OCI-LY1 (cell line): ENCODE measurements at regions not wholly inside any gene's neighbourhood (a gene's known extent, or its start where the extent isn't known, plus 50 kb on each side); places are given as distances from the start of the nearest gene placed in this dataset.

Source experiments
- H2AFZ ChIP-seq: fragments of 200-600 bp; sonication (generic), shearing (Covaris generic); 2 replicates; pipeline ENCODE4 v1.6.0; 2014; ENCODE audit warnings: antibody characterized with exemption, mild to moderate bottlenecking, low read length
- H3F3A ChIP-seq: fragments of 200-600 bp; sonication (generic), shearing (Covaris generic); 2 replicates; pipeline ENCODE4 v1.6.0; 2014; ENCODE audit warnings: mild to moderate bottlenecking, antibody characterized with exemption, low read length, moderate library complexity; ENCODE audit not compliant: insufficient read depth
- H3K27ac ChIP-seq: fragments of 200-600 bp; sonication (generic); 2 replicates; pipeline ENCODE4 v1.5.1; 2014; ENCODE audit warnings: low read length, mixed run types, mild to moderate bottlenecking, low read depth; ENCODE audit not compliant: poor library complexity, severe bottlenecking
- H3K27me3 ChIP-seq: fragments of 200-600 bp; sonication (generic); 2 replicates; pipeline ENCODE4 v1.6.0; 2014; ENCODE audit warnings: antibody characterized with exemption, mild to moderate bottlenecking, low read length, moderate library complexity; ENCODE audit not compliant: insufficient read depth
- H3K36me3 ChIP-seq: fragments of 200-600 bp; sonication (generic); 2 replicates; pipeline ENCODE4 v1.6.1; 2014; ENCODE audit warnings: mild to moderate bottlenecking, antibody characterized with exemption, low read length, moderate library complexity, mixed read lengths; ENCODE audit not compliant: insufficient read depth
- H3K4me1 ChIP-seq: fragments of 200-600 bp; sonication (generic); 2 replicates; pipeline ENCODE4 v1.5.1; 2014; ENCODE audit warnings: mild to moderate bottlenecking, low read length, moderate library complexity; ENCODE audit not compliant: insufficient read depth, severe bottlenecking
- H3K4me2 ChIP-seq: fragments of 200-600 bp; sonication (generic), shearing (Covaris generic); 2 replicates; pipeline ENCODE4 v1.6.1; 2014; ENCODE audit warnings: low read length
- H3K4me3 ChIP-seq: fragments of 200-600 bp; sonication (generic); 2 replicates; pipeline ENCODE4 v1.5.1; 2014; ENCODE audit warnings: low read length, low read depth, mild to moderate bottlenecking, mixed read lengths; ENCODE audit not compliant: poor library complexity, severe bottlenecking
- H3K79me2 ChIP-seq: fragments of 200-600 bp; shearing (Covaris generic); 2 replicates; pipeline ENCODE4 v1.6.1; 2016; ENCODE audit warnings: mixed run types, low read length, mixed read lengths; ENCODE audit not compliant: insufficient read depth
- H3K9ac ChIP-seq: fragments of 200-600 bp; sonication (generic), shearing (Covaris generic); 2 replicates; pipeline ENCODE4 v1.6.1; 2014; ENCODE audit warnings: mild to moderate bottlenecking, low read length, mixed read lengths
- H3K9me2 ChIP-seq: fragments of 200-600 bp; sonication (generic), shearing (Covaris generic); 2 replicates; pipeline ENCODE4 v1.6.1; 2014; ENCODE audit warnings: low read depth, mild to moderate bottlenecking, low read length, mixed read lengths
- H3K9me3 ChIP-seq: fragments of 200-600 bp; shearing (Covaris generic); 2 replicates; pipeline ENCODE4 v1.6.1; 2014; ENCODE audit warnings: low read length, mixed read lengths
- H4K20me1 ChIP-seq: fragments of 200-600 bp; sonication (generic), shearing (Covaris generic); 2 replicates; pipeline ENCODE4 v1.6.0; 2016; ENCODE audit warnings: mild to moderate bottlenecking, low read length; ENCODE audit not compliant: insufficient read depth
- CTCF ChIP-seq: fragments of 200-600 bp; sonication (generic), shearing (Covaris generic); IDR thresholded peaks from 2 replicates; pipeline ENCODE4 v1.5.1; 2017; ENCODE audit warnings: mild to moderate bottlenecking, antibody characterized with exemption, low read length, moderate library complexity, mixed read lengths
- EZH2 ChIP-seq: fragments of 200-600 bp; sonication (generic), shearing (Covaris generic); IDR thresholded peaks from 2 replicates; pipeline ENCODE4 v1.8.0; 2017; ENCODE audit warnings: borderline replicate concordance, mixed run types, mild to moderate bottlenecking, antibody characterized with exemption, low read length, moderate library complexity, mixed read lengths

GRCh38 chr13:47837104-47837880 lies 163.8 kb downstream of the SUCLA2 start:
- Histone ChIP-seq H2AFZ (no peak overlapping the region), H3K79me2 (no peaks in the 10 kb centered on the region), H3K9me2 (no peaks in the 10 kb centered on the region), H3K4me2 (no peak overlapping the region), H3K4me3 (no peak overlapping the region), H3K9ac (no peak overlapping the region), H3K9me3 (no peaks in the 10 kb centered on the region), H3K4me1 (no peaks in the 10 kb centered on the region), H4K20me1 (no peaks in the 10 kb centered on the region), H3K27me3 (no peaks in the 10 kb centered on the region), H3K27ac (no peak overlapping the region), H3F3A (no peaks in the 10 kb centered on the region), H3K36me3 (no peaks in the 10 kb centered on the region)
- TF ChIP-seq EZH2: no peak
- TF ChIP-seq CTCF: no peak

GRCh38 chr13:47835470-47836228 lies 165.4 kb downstream of the SUCLA2 start:
- no peaks in the 10 kb centered on the region for H3K79me2 ChIP-seq
- H4K20me1 ChIP-seq: no peaks in the 10 kb centered on the region
- no peaks in the 10 kb centered on the region for H3K4me1 ChIP-seq
- H3F3A ChIP-seq: no peaks in the 10 kb centered on the region
- no peaks in the 10 kb centered on the region for H3K36me3 ChIP-seq
- TF ChIP-seq CTCF: no peak
- no peak for TF ChIP-seq EZH2
- H3K4me2 ChIP-seq: no peak overlapping the region
- no peak overlapping the region for H2AFZ ChIP-seq
- no peak overlapping the region for H3K27ac ChIP-seq
- no peak overlapping the region for H3K4me3 ChIP-seq
- H3K9ac ChIP-seq: no peak overlapping the region
- no peaks in the 10 kb centered on the region for H3K27me3 ChIP-seq
- H3K9me2 ChIP-seq: no peaks in the 10 kb centered on the region
- H3K9me3 ChIP-seq: no peaks in the 10 kb centered on the region

GRCh38 chr13:47832458-47832972 lies 168.6 kb downstream of the SUCLA2 start:
- H3F3A ChIP-seq: no peaks in the 10 kb centered on the region
- no peak overlapping the region for H3K27ac ChIP-seq

More at GRCh38 chr13:47832458-47832972, 168.6 kb downstream of the SUCLA2 start:
- Histone ChIP-seq H3K27me3 (no peaks in the 10 kb centered on the region), H3K9ac (no peak overlapping the region), H2AFZ (no peak overlapping the region), H3K4me2 (no peak overlapping the region), H3K36me3 (no peaks in the 10 kb centered on the region), H3K4me1 (no peaks in the 10 kb centered on the region), H3K9me3 (no peaks in the 10 kb centered on the region), H4K20me1 (no peaks in the 10 kb centered on the region), H3K79me2 (no peaks in the 10 kb centered on the region), H3K9me2 (no peaks in the 10 kb centered on the region), H3K4me3 (no peak overlapping the region)
- TF ChIP-seq CTCF (no peak), EZH2 (no peak)
